GM21717 (cell line): ENCODE measurements at regions not wholly inside any gene's neighbourhood (a gene's known extent, or its start where the extent isn't known, plus 50 kb on each side); places are given as distances from the start of the nearest gene placed in this dataset.
"Not testable (repeated sequence)": the region's sequence is repeated elsewhere in the genome, so short reads cannot be mapped to it uniquely, and the experiment has no call there.

Source experiments
- ATAC-seq: cut with Tn5 transposase; IDR thresholded peaks from one replicate; pipeline ENCODE4 v1.9.1; 2021; ENCODE audit warnings: mild to moderate bottlenecking, moderate library complexity; ENCODE audit not compliant: unreplicated experiment

DNA sequence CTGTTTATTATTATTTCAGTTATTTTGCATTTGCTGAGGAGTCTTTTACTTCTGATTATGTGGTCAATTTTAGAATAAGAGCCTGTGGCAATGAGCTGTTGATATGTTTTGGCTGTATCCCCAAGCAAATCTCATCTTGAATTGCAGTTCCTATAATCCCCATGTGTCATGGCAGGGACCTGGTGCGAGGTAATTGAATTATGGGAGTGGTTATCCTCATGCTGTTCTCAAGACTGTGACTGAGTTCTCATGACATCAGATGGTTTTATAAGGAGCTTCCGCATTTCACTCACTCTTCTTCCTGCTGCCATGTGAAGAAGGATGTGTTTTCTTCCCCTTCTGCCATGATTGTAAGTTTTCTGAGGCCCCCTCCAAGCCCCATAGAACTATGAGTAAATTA is 114.9 kb upstream of the SLCO6A1 start:
- ATAC-seq: no peak

DNA sequence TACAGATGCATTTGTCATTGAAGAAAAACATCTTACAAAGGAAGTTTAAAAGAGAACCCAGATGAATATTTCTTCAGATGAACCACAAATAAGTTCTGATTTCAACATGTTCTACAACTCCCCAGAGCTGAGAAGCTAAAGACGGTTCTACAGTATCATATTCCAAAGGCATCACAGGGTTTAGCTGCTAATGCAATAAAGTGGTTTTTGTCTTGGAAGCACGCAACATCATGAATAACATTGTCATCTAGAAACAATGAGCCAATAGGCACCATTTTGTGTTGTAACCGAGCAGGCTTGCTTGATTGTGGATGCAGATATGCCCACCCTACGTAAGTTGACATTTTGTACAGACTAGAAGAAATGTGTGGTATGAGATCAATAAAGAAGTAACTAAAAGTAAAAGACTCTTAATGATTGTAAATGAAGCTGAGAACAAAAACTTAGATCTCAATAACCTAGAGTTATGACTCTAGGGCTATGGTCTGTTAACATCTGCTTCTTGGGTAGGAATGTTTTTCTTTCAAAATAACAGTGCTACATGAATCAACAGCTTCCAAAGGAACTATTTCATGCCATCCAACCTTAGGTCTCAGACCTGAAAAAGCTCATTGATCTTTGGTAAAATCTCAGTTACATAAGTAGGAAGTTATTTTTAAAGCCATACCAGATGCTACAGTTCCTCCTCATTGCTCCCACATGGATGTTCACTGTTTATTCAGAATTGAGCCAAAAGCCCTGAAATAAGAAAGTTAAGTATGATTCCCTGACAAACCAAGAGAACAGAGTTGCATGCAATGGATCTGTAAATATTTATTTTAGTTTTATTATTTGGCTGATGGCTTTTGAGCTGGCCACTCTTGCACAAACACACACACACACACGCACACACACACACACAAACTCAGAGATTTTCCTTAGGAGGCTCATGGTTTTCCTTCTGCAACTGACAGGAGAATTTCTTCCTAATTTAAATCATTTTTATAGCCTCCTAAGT is 118.7 kb upstream of the SLCO6A1 start:
- no peak for ATAC-seq

DNA sequence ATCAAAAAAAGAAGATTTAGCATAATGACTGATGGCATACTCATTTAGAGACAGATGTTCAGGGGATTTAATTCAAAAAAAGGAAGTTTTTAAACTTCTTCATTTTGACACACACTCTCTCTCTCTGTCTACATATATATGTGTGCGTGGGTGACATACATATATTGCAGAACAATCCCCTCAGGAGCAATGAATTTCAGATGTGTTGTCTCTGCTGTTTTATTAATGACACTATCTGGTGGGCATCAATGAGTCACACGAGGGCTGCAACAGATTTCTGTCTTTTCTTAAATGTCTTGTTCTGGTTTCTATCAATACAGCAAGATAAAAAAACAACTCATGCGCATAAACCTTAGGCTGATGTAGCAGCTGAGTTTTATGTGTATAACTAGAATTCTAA is 123.5 kb upstream of the SLCO6A1 start:
- ATAC-seq: no peak

DNA sequence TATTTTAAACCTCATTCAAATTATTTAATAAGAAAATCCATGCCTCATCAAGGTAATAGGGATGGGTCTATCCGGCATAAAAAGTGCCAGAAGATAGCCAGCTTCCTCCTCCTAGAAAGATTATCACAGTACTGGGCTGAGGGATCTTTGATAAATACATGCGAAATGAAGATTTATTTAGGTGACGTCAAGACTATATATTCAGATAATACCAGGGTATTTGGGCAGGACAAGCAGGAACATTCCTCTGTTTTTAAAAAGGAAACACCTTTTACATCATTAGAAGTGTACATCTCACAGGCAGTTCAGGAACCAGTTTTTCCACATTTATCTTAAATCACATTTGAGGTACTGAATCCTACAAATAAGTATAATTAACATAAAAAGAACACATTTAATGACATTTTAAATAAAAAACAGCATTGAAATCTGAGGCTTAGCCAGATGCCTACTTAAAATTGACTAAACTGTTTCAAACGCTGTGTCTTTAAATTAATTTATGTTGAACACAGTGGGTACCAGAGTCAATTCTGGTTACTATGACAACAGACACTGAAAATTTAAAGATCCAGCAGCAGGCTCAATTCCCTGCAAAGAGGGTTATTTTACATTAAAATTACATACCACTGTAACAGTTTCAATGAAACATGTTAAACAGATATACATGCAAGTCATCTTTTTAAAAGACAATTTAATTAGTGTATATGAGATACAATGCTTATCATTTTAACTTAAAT is 124.7 kb upstream of the SLCO6A1 start:
- ATAC-seq: no peak

DNA sequence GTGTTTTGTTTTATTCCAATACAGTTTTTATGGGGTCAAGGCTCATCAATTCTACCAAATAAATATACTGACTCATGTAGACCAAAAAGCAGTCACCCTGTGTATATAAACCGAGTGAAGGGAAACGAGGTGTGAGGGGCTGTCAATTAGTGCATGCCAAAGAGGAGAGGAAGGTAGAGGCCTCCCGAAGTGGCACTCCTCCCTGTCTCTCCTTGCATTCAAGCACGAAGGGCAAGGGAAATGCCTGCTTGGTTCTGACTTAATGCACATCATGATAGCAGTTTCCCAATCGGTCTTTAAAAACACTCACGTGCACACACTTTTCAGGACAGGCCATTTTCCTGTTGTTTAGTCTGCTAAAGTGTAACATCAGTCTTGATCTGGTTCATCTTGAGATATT is 125.6 kb upstream of the SLCO6A1 start:
- no peak for ATAC-seq

DNA sequence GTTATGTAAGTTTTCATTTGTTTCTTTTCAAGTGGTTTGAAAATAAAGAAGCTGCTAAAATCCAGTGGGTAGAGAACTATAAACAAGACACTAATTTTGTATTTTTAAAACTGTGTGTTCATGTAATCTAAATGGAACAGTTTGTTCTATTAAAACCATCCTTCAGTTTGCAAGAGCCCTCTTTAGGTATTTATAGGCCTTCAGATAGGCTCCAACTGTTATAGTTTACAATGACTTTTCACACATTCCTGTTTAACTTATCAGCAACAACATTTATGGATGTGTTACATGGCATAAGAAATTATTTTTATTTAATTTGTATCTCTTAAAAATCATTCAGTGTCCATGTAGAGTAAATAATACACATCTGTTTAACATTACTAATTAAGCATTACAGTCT is 126.7 kb upstream of the SLCO6A1 start:
- ATAC-seq: no peak

DNA sequence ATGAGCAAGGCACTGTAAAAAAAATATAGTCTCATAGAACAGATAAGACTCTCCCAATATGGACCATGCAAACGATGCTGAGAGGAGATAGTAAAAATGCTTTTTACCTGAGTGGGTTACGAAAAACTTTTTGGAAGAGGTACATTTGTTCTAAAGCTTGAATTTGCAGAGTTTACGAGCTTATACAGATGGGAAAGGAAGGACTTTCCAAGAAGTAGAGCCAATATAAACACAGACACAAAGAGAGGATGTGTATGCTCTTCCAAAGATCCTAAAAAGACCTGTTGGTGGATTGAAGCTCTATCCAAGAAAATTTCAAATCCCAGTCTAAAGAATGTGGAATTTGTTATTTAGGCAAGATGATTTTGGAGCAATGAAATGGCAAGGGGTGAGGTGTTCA is 127.1 kb upstream of the SLCO6A1 start:
- ATAC-seq: no peak

DNA sequence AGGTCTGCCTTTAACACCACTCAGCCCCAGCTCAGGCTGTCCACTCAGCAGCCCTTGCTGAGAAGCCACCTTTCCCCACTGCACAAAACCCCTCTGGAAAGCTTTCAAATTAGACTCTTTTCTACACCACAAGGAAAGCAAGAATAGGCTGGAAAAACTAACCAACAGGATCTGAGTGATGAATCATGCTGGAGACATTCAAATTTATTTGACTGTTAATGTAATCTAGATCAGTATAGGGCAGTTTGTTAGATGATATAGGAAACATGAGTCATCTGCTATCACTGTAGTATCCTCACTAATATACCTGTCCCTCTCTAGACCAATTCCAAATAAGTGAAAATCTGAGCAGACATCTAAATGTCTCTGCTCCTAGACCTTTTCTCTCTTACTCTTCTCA is 127.8 kb upstream of the PAM start:
- no peak for ATAC-seq

DNA sequence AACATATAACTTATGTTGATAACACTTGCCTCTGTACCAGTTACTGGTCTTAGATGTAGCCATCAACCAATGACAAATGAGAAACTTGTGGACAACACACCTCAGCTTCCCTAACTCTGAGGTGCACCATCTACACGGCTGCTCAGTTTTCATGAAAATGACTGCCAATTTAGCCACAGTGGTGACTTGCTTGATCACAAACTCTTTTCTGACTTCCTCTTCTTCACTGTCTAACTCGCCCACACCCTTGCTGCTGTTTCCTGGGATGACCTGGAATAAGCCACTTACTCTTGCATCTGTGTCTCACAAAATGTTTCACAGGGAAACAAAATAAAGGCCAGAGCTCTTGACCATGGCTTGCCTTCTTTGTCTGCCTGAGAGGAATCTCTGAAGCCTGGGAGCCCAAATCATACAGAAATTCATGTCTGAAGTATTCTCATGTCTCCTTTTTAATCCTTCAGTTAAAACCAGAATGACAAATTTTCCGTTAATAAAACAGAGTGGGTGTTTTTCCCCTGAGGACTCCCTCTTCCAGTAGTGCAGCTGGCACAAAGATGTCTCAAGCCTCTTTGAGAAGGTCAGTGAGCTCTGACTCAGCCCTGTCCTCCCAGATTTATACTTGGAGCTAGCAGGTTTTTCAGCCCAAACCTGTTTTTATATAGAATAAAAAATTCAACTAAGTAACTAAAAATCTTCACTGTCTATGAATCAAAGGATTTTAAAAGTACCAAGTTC is 126.5 kb upstream of the PAM start:
- ATAC-seq: no peak

DNA sequence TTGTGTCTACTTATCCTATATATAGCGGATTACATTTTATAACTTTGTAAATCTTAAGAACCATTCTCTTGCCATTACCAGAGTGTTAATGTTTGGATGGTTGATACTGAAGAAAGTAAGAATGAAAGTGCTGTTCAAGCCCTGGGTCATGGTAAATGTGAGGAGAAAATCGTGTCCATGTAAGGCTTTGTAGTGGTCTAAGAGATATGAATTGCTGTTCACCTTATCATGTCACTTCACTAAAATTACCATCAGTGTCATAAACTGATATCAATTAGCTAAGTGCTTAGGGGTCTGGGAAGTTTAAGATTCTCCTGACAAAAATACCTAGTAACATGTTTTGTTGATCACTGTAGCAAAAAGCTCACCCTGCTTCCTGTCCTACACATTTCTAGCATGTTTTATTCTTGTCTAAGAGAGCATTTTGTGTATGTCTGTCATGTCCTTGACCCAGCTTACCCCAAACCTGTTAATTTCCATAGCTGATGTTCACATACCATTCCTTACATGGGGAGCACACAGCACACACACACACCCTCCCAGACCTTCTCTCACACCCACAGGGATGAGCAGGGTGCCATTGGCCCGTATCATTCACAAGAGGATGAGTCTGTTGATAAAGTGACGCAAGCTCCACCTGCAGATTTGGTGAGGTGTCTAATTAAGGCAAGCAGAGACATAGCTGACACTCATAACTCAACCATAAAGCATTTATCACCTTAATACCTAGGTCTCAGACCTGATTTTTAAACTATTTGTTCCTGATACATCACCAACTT is 125.1 kb upstream of the PAM start:
- ATAC-seq: no peak

DNA sequence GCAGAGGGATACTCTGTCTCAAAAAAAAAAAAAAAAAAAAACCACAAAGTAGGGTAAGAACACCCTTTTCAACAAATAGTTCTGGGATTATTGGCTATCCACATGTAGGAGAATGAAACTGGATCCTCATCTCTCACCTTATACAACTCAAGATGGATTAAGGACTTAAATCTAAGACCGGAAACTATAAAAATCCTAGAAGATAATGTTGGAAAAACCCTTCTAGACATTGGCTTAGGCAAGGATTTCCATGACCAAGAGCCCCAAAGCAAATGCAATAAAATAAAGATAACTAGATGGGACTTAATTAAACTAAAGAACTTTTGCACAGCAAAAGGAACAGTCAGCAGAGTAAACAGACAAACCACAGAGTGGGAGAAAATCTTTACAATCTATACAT is 119.7 kb upstream of the PAM start:
- not testable (repeated sequence) for ATAC-seq

DNA sequence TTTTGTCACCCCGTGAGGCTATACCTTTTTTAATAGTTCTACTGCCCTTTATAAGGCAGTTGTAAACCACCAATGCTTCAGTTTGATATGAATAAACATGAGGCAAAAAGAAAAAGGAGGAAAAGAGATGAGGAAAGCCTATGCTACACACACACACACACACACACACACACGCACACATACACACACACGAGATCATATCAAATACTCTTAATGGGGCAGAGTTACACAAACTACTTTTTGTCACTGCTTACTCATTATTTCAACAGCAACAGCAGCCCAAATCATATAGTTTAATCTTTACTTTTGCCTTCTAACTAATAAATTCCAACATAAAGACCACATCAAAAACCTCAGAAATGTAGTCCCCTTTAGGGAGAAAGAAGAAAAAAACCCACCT is 116.8 kb upstream of the PAM start:
- ATAC-seq: no peak

DNA sequence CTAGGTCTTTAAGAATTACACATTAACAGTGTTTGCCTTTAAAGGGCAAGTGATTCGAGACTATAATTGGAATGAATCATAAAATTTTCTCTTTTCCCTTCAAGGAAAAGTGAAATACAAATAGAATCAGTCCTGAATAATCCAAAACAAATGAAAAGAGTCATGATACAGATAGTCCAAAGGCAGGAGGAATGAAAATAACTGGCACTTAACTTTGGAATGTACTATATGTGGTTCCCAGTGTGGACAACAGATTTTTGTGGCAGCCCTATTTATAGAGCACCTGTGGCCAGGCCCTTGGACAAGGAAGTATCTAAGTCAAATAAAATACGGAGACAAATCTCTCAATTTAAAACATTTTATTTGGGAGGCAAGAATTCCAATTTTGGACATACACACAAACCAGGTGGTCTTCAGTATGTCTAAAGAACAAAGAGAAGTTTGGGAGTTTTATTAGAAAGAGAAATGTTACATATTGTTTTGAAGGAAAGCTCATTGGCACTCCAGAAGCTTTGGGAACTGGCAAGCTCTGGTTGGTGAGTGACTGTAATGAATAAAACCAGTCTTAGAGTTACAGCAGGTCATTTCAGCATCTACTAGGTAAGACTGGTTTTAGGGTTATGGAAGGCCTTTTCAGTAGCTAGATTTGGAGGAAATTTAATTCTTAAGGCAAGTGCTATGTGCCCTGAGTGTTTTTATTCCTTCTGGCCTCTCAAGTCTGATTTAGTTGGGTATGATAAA is 116.0 kb upstream of the PAM start:
- no peak for ATAC-seq

DNA sequence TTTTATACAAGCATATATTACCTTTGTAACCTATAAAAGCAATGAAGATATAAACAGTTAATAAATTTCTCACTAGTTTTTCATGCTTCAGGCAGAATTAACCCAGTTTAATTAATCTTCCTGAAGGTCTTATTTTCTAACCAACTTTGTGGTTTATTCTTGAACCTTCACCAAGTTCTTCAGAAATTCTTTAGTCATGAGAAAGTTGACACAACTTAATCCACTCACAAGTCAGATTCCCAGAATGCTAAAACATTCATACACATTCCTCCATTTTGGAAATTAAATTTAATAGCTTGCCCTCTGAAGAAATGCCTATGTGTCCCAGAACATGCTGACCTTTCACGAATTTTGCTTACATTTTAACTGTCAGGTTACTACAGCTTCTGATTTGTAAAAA is 105.4 kb upstream of the PAM start:
- ATAC-seq: no peak

DNA sequence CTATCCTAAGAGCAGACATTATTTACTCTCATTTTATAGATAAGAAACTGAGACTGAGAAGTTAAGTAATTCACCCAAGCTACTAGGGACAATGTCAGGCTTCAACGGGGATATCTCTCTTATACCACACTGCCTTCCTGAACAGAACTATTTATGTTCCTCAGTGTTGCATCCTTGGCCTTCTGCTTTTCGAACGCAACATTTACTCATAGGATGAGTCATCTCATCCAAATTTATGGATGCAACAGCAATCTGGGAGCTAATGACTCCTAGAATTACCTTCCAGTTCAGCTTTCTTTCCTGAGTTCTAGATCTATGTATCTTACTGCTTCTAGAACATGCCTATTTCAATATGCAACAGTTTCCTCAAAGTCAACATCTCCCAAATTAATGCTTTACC is 103.6 kb upstream of the PAM start:
- no peak for ATAC-seq

DNA sequence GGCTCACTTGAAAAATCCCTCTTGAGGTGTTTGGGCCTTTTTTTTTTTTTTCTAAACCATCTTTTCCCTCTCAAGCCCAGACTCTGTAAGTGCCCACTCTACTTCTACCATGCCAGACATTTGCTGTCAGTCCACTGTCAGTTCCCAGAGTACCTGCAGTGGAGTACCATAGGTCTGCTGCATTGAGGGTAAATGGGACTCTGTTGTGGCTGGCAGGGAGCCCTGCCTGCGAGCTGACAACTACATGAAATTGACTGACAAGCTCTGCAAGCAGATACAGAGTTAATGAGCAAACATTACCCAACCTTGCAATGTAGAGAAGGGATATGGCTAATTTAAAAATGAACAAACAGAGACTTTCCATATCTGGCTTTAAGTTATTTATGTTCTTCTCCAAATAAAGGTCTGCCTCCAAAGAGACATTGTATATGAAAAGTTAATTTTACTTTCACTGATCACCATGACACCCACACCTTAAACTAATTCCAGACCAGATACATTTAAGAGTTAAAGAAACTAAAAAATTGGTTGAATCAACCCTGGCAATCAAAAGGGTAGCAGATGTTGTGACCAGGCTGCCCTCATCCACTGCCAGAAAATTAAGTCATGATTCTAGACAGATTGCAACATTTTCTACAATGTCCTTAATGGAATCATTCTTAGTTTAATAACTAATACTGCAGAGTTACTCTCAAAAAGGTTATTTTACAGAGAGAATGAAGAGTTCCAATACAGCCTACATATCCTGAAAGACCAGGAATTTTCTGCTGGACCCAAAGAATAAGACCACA is 100.4 kb upstream of the PAM start:
- no peak for ATAC-seq

DNA sequence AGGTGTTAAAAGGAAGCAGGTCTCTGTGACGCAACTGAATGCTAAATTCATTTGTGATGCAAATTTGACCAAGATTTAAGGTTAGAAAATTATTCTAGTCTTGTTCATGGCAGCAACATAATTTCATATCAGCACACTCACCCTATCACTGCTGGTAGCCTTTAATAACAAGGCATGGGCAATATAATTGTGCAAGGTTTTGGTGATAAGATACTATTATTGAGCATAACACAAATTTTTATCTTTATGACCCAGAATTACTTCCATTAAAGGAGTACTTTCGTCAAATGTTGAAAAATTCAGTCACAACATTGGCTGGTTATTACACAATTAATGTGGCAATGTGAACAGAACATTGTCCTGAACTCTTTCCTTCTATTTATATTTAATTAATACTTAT is 96.0 kb upstream of the PAM start:
- ATAC-seq: no peak

DNA sequence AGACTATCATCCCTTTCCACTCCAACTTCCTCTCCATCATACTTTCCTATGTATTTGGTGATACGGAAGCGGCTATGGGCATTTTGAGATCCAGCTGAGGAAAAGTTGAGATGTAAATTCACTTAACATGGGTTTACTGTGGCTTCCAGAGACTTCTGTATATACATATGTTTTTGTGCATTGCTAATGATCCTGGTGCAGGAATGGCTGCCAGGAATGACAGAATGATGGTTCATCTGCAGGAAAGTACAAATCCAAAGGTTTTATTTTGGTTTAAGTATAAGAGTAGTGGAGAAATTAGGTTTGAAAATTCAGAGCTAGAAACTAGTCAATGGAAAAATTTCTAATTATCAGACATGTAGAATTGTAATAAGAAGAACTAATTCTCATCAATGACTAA is 95.0 kb upstream of the PAM start:
- no peak for ATAC-seq
